ENCODE measurements at regions not wholly inside any gene's neighbourhood (a gene's known extent, or its start where the extent isn't known, plus 50 kb on each side); places are given as distances from the start of the nearest gene placed in this dataset.

- no peak for TF ChIP-seq CTCF (conservative IDR thresholded peaks at IDR 0.05; ENCODE audit: low read depth, low read length)
- no peak for TF ChIP-seq EZH2 (IDR thresholded peaks at IDR 0.05; ENCODE audit: borderline replicate concordance, low read depth, low read length, poor library complexity, severe bottlenecking)
These were observed 135.3 kb downstream of the NDUFA12 start for GRCh38 chr12:94868161-94868560.

Measured in A673 (cell line).